K562 (cell line): ENCODE measurements at regions not wholly inside any gene's neighbourhood (a gene's known extent, or its start where the extent isn't known, plus 50 kb on each side); places are given as distances from the start of the nearest gene placed in this dataset.

ENCODE experiments used
- ATF1 ChIP-seq, 2 experiments: fragments of 450-650 bp in 1 of 2; IDR thresholded peaks; 2 replicates each; pipeline ENCODE4 v1.6.1; 2016; ENCODE audit warnings: missing compliant biosample characterization in 1 of 2, missing genetic modification characterization in 1 of 2
- CBX3 ChIP-seq, 2 experiments: IDR thresholded peaks; 1 replicate in 1 of 2; 2 replicates in 1 of 2; pipeline ENCODE4 v1.6.1; 2012; ENCODE audit warnings: inconsistent platforms in 2 of 2, low read length in 2 of 2, borderline replicate concordance in 1 of 2, control low read depth in 1 of 2
- DACH1 ChIP-seq: fragments of 450-650 bp; IDR thresholded peaks from 2 replicates; pipeline ENCODE4 v1.6.1; 2018; ENCODE audit not compliant: partially characterized antibody
- MBD1 ChIP-seq: fragments of 250-450 bp; sonication (Bioruptor Pico); IDR thresholded peaks from 2 replicates; pipeline ENCODE4 v1.8.0; 2022; ENCODE audit warnings: inconsistent platforms
- NCOA6 ChIP-seq: fragments of 450-650 bp; IDR thresholded peaks from 2 replicates; pipeline ENCODE4 v1.6.1; 2017; ENCODE audit warnings: mild to moderate bottlenecking
- NONO ChIP-seq, 2 experiments: fragments of 200-400 bp in 1 of 2; fragments of 450-650 bp in 1 of 2; formaldehyde crosslinking in 1 of 2; IDR thresholded peaks; 2 replicates each; pipeline ENCODE4 v1.6.1; 2017; ENCODE audit warnings: low read depth in 2 of 2, mild to moderate bottlenecking in 2 of 2, moderate library complexity in 2 of 2, low read length in 1 of 2
- PRMT5 ChIP-seq: sonication (generic); formaldehyde crosslinking; IDR thresholded peaks from 2 replicates; pipeline ENCODE4 v1.5.0; 2020; ENCODE audit warnings: missing genetic modification reagents
- PYGO2 ChIP-seq: fragments of 450-650 bp; IDR thresholded peaks from 2 replicates; pipeline ENCODE4 v1.6.1; 2016; ENCODE audit warnings: mild to moderate bottlenecking, missing genetic modification characterization, moderate library complexity, missing compliant biosample characterization
- TOE1 ChIP-seq, 2 experiments: fragments of 450-650 bp in 1 of 2; sonication (generic) in 1 of 2; formaldehyde crosslinking in 1 of 2; IDR thresholded peaks; 2 replicates each; pipeline versions ENCODE4 v1.7.1 to v1.8.0; 2016 to 2022; ENCODE audit warnings: borderline replicate concordance in 2 of 2, mild to moderate bottlenecking in 2 of 2, antibody characterized with exemption in 1 of 2, inconsistent platforms in 1 of 2, low read depth in 1 of 2, missing genetic modification reagents in 1 of 2, moderate library complexity in 1 of 2
- ZC3H11A ChIP-seq: IDR thresholded peaks from 2 replicates; pipeline ENCODE4 v1.6.1; 2012; ENCODE audit warnings: low read depth, low read length, improper control_type of control experiment
- ZNF511 ChIP-seq: sonication (generic); formaldehyde crosslinking; IDR thresholded peaks from 2 replicates; pipeline ENCODE4 v1.8.0; 2022; ENCODE audit warnings: mild to moderate bottlenecking, missing genetic modification reagents
- ZNF639 ChIP-seq, 2 experiments: fragments of 200-800 bp in 1 of 2; sonication (Bioruptor generic) in 1 of 2; sonication (generic) in 1 of 2; formaldehyde crosslinking in 1 of 2; IDR thresholded peaks in 1 of 2; conservative IDR thresholded peaks in 1 of 2; 2 replicates each; pipeline versions ENCODE4 v1.5.0 to v1.6.1; 2016 to 2020; ENCODE audit warnings: missing compliant biosample characterization in 1 of 2, missing genetic modification characterization in 1 of 2, missing genetic modification reagents in 1 of 2
- TF ChIP-seq, protein P1 (sequence below): sonication (generic); formaldehyde crosslinking; IDR thresholded peaks from 2 replicates; pipeline ENCODE4 v1.8.0; 2023; ENCODE audit warnings: missing genetic modification reagents, mild to moderate bottlenecking, borderline replicate concordance

DNA sequence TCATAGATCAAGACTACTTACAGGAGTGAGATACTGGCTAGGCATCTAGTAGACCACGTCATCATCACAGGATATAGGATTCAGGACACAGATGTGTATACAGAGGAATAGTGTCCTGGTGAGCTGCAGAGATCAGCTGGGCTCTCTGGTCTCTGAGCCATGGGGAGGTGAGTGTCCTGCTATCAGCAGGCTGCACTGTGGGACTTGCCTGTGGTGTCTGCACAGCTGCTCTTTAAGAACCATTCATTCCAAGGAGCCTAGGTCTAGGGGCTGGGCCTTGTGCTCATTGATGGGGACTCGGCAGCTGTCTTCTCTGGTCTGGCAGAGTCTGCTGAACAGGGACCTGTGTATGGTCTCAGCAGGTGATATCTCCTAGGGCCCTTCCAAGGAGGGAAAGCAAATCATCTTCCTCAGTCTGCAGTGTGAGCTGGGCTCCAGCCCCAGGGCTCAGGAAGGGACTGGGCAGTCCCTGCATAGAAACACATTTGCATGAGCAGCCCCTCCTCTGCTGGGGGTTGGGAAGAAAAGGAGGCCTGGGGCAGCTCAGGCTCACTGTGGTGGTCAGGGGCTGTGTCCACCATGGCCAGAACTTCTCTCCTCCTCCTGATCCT is 66.1 kb upstream of the VPREB1 start (continued):
- TF ChIP-seq ZNF639 (CRISPR knock-in tag; conservative IDR thresholded peaks at IDR 0.05 in 1 of 2, IDR thresholded peaks at IDR 0.05 in 1 of 2), result peak in 1 of 2 experiments; percentile 77; a peak in 1 of 4 replicates
- no peak for TF ChIP-seq PYGO2
- TF ChIP-seq ATF1 (CRISPR knock-in tag; IDR thresholded peaks at IDR 0.05), result no peak
- TF ChIP-seq ATF1 (tag; IDR thresholded peaks at IDR 0.05), result peak; percentile 45; the same call in 1 of the 2 replicates
- no peak for TF ChIP-seq MBD1 (CRISPR knock-in tag)
- TF ChIP-seq DACH1, result no peak
- TF ChIP-seq NONO (IDR thresholded peaks at IDR 0.05; ENCODE audit: low read depth in 2 of 2, low read length in 1 of 2), result no peak
- 0 out of 2 replicates have a peak, but pooled peaks have one; percentile 59 for TF ChIP-seq ZNF511
- TF ChIP-seq, protein P1, sequence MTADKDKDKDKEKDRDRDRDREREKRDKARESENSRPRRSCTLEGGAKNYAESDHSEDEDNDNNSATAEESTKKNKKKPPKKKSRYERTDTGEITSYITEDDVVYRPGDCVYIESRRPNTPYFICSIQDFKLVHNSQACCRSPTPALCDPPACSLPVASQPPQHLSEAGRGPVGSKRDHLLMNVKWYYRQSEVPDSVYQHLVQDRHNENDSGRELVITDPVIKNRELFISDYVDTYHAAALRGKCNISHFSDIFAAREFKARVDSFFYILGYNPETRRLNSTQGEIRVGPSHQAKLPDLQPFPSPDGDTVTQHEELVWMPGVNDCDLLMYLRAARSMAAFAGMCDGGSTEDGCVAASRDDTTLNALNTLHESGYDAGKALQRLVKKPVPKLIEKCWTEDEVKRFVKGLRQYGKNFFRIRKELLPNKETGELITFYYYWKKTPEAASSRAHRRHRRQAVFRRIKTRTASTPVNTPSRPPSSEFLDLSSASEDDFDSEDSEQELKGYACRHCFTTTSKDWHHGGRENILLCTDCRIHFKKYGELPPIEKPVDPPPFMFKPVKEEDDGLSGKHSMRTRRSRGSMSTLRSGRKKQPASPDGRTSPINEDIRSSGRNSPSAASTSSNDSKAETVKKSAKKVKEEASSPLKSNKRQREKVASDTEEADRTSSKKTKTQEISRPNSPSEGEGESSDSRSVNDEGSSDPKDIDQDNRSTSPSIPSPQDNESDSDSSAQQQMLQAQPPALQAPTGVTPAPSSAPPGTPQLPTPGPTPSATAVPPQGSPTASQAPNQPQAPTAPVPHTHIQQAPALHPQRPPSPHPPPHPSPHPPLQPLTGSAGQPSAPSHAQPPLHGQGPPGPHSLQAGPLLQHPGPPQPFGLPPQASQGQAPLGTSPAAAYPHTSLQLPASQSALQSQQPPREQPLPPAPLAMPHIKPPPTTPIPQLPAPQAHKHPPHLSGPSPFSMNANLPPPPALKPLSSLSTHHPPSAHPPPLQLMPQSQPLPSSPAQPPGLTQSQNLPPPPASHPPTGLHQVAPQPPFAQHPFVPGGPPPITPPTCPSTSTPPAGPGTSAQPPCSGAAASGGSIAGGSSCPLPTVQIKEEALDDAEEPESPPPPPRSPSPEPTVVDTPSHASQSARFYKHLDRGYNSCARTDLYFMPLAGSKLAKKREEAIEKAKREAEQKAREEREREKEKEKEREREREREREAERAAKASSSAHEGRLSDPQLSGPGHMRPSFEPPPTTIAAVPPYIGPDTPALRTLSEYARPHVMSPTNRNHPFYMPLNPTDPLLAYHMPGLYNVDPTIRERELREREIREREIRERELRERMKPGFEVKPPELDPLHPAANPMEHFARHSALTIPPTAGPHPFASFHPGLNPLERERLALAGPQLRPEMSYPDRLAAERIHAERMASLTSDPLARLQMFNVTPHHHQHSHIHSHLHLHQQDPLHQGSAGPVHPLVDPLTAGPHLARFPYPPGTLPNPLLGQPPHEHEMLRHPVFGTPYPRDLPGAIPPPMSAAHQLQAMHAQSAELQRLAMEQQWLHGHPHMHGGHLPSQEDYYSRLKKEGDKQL (CRISPR knock-in tag), result 0 out of 2 replicates have a peak, but pooled peaks have one; percentile 3
- no peak for TF ChIP-seq ZC3H11A
- peak in 1 of 2 experiments; percentile 65; a peak in 1 of 3 replicates for TF ChIP-seq CBX3 (IDR thresholded peaks at IDR 0.05; ENCODE audit: borderline replicate concordance in 1 of 2, low read length in 2 of 2)
- no peak for TF ChIP-seq TOE1 (IDR thresholded peaks at IDR 0.05; ENCODE audit: borderline replicate concordance)
- TF ChIP-seq TOE1 (CRISPR knock-in tag; IDR thresholded peaks at IDR 0.05; ENCODE audit: borderline replicate concordance, low read depth), result no peak
- TF ChIP-seq PRMT5 (CRISPR knock-in tag), result peak; percentile 55; the same call in 1 of the 2 replicates
- no peak for TF ChIP-seq NCOA6
